Astrocyte (in vitro differentiated cells and primary cell): ENCODE measurements at regions not wholly inside any gene's neighbourhood (a gene's known extent, or its start where the extent isn't known, plus 50 kb on each side); places are given as distances from the start of the nearest gene placed in this dataset.
"Not testable (repeated sequence)": the region's sequence is repeated elsewhere in the genome, so short reads cannot be mapped to it uniquely, and the experiment has no call there.

Source experiments
- DNase-seq: peaks from one replicate; pipeline ENCODE4 v3.0.0-alpha.2; 2010; ENCODE audit warnings: low read depth
- FAIRE-seq: peaks from 2 replicates; lab custom pipeline; 2011; peaks lifted over from hg19 to GRCh38; lab: Jason Lieb, UNC
- H2AFZ ChIP-seq: 2 replicates; pipeline ENCODE4 v1.6.0; 2012; ENCODE audit warnings: low read depth, low read length, inconsistent platforms
- H3K27ac ChIP-seq: 2 replicates; pipeline ENCODE4 v1.5.1; 2011; ENCODE audit warnings: low read depth, low read length, inconsistent platforms
- H3K27me3 ChIP-seq: 2 replicates; pipeline ENCODE4 v1.6.0; 2011; ENCODE audit warnings: low read length, inconsistent platforms; ENCODE audit not compliant: insufficient read depth
- H3K36me3 ChIP-seq: 2 replicates; pipeline ENCODE4 v1.5.1; 2011; ENCODE audit warnings: low read length, inconsistent platforms; ENCODE audit not compliant: insufficient read depth
- H3K4me1 ChIP-seq: 2 replicates; pipeline ENCODE4 v1.5.1; 2011; ENCODE audit warnings: low read length, inconsistent platforms; ENCODE audit not compliant: insufficient read depth
- H3K4me2 ChIP-seq: 2 replicates; pipeline ENCODE4 v1.6.0; 2012; ENCODE audit warnings: low read length, inconsistent platforms
- H3K4me3 ChIP-seq: 2 replicates; pipeline ENCODE4 v1.5.1; 2011; ENCODE audit warnings: low read depth, mild to moderate bottlenecking, low read length, inconsistent platforms; ENCODE audit not compliant: insufficient read depth
- H3K79me2 ChIP-seq: 2 replicates; pipeline ENCODE4 v1.6.0; 2012; ENCODE audit warnings: mild to moderate bottlenecking, low read length, inconsistent platforms; ENCODE audit not compliant: insufficient read depth
- H3K9ac ChIP-seq: 2 replicates; pipeline ENCODE4 v1.6.0; 2012; ENCODE audit warnings: mild to moderate bottlenecking, low read length, inconsistent platforms
- H3K9me3 ChIP-seq: 2 replicates; pipeline ENCODE4 v1.5.1; 2012; ENCODE audit warnings: low read depth, mild to moderate bottlenecking, low read length, inconsistent platforms; ENCODE audit not compliant: insufficient read depth
- H4K20me1 ChIP-seq: 2 replicates; pipeline ENCODE4 v1.6.0; 2012; ENCODE audit warnings: low read length, inconsistent platforms; ENCODE audit not compliant: insufficient read depth
- H3K27ac Mint-ChIP-seq: one replicate; pipeline ENCODE4 v1.8.0; 2021; ENCODE audit warnings: mild to moderate bottlenecking, mixed read lengths; ENCODE audit not compliant: unreplicated experiment
- H3K27me3 Mint-ChIP-seq: one replicate; pipeline ENCODE4 v1.8.0; 2021; ENCODE audit warnings: low read depth, mixed read lengths; ENCODE audit not compliant: unreplicated experiment
- H3K36me3 Mint-ChIP-seq: one replicate; pipeline ENCODE4 v1.8.0; 2021; ENCODE audit warnings: low read depth, mixed read lengths; ENCODE audit not compliant: unreplicated experiment
- H3K4me1 Mint-ChIP-seq: one replicate; pipeline ENCODE4 v1.8.0; 2021; ENCODE audit warnings: low read depth, mixed read lengths; ENCODE audit not compliant: unreplicated experiment
- H3K4me3 Mint-ChIP-seq: one replicate; pipeline ENCODE4 v1.8.0; 2021; ENCODE audit warnings: mild to moderate bottlenecking, moderate library complexity, mixed read lengths; ENCODE audit not compliant: unreplicated experiment
- H3K9me3 Mint-ChIP-seq: one replicate; pipeline ENCODE4 v1.8.0; 2021; ENCODE audit warnings: mild to moderate bottlenecking, mixed read lengths; ENCODE audit not compliant: unreplicated experiment
- EZH2 ChIP-seq: IDR thresholded peaks from 2 replicates; pipeline ENCODE4 v1.6.1; 2012; ENCODE audit warnings: mild to moderate bottlenecking, low read length, inconsistent platforms; ENCODE audit not compliant: insufficient read depth
- TF ChIP-seq, protein P1 (sequence below): IDR thresholded peaks from 2 replicates; pipeline ENCODE4 v1.5.1; 2011; ENCODE audit warnings: low read depth, mild to moderate bottlenecking, inconsistent platforms, low read length, moderate library complexity; ENCODE audit not compliant: insufficient read depth

DNA sequence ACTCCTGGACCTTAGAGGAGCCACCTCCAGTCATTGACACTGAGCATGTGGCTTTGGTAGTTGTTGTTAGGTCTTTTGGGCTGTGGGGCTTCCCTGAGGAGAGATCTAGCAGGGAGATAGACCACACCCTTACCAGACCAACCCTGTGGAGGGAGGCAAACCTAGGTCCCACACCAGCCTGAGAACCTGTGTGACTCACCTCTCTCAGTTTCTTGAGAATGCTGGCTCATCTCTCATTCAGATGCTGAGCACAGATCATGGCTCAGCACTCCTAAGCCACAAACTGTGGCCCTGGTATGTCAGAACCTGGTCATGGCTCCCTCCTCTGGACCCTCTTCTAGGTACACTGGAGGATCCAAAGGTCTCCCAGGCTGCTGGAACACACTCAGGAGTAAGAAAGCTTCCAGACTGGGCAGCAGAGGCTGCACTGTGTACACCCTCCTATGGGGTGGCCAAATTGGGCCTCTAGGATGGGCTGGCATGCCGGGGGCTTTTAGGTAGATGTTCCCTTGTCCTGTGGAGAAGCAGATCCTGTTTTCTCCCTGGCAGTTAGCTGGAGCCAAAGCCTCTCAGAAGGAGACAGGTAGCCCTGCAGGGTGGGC lies 1294.5 kb downstream of the KHDRBS2 start:
- TF ChIP-seq EZH2, result no peak
- TF ChIP-seq, protein P1, sequence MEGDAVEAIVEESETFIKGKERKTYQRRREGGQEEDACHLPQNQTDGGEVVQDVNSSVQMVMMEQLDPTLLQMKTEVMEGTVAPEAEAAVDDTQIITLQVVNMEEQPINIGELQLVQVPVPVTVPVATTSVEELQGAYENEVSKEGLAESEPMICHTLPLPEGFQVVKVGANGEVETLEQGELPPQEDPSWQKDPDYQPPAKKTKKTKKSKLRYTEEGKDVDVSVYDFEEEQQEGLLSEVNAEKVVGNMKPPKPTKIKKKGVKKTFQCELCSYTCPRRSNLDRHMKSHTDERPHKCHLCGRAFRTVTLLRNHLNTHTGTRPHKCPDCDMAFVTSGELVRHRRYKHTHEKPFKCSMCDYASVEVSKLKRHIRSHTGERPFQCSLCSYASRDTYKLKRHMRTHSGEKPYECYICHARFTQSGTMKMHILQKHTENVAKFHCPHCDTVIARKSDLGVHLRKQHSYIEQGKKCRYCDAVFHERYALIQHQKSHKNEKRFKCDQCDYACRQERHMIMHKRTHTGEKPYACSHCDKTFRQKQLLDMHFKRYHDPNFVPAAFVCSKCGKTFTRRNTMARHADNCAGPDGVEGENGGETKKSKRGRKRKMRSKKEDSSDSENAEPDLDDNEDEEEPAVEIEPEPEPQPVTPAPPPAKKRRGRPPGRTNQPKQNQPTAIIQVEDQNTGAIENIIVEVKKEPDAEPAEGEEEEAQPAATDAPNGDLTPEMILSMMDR, result no peak
- FAIRE-seq (no peak), DNase-seq (no peak)
- no peaks in the 10 kb centered on the region for H4K20me1 ChIP-seq
- no peaks in the 10 kb centered on the region for H3K36me3 ChIP-seq
- no peaks in the 10 kb centered on the region for H3K9me3 ChIP-seq
- Mint-ChIP-seq H3K4me3 (no peak overlapping the region), H3K9me3 (peaks cover 4% of the 10 kb centered on the region), H3K27me3 (no peaks in the 10 kb centered on the region), H3K27ac (no peak overlapping the region), H3K36me3 (no peaks in the 10 kb centered on the region), H3K4me1 (no peaks in the 10 kb centered on the region)
- no peaks in the 10 kb centered on the region for H3K79me2 ChIP-seq
- H3K4me1 ChIP-seq, result no peaks in the 10 kb centered on the region
- H3K27ac ChIP-seq, result no peak overlapping the region
- H2AFZ ChIP-seq, result no peak overlapping the region
- H3K4me2 ChIP-seq, result no peak overlapping the region
- no peak overlapping the region for H3K9ac ChIP-seq
- H3K4me3 ChIP-seq, result no peak overlapping the region
- no peaks in the 10 kb centered on the region for H3K27me3 ChIP-seq

DNA sequence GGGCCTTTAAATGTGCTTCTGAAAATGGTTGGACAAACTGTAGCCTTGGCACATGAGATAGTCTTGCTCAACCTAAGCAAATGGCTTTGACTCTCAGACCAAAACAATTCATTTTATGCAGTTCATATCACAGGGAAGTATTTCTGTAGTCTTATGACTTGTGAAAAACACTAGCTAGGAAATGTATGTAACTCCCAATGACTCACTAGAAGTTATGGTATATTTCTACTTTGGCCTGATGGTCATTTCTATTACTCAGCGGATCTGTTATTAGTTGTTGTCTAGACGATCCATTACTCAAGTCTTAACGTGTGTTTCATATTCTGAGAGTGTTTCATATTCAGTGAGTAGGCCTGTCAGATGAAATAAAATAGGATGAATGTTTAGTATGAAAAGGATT lies 1333.5 kb downstream of the KHDRBS2 start:
- H3K9ac ChIP-seq, result no peak overlapping the region
- H4K20me1 ChIP-seq, result no peaks in the 10 kb centered on the region
- no peak overlapping the region for H3K27ac ChIP-seq
- DNase-seq (no peak), FAIRE-seq (no peak)
- no peaks in the 10 kb centered on the region for H3K79me2 ChIP-seq
- no peak overlapping the region for H3K4me3 ChIP-seq
- Mint-ChIP-seq H3K36me3 (no peaks in the 10 kb centered on the region), H3K4me3 (no peak overlapping the region), H3K4me1 (peaks cover 6% of the 10 kb centered on the region), H3K27me3 (no peaks in the 10 kb centered on the region), H3K27ac (no peak overlapping the region), H3K9me3 (no peaks in the 10 kb centered on the region)
- TF ChIP-seq, protein P1, result no peak
- TF ChIP-seq EZH2, result no peak
- no peaks in the 10 kb centered on the region for H3K4me1 ChIP-seq
- H3K27me3 ChIP-seq, result no peaks in the 10 kb centered on the region
- no peaks in the 10 kb centered on the region for H3K9me3 ChIP-seq
- no peak overlapping the region for H2AFZ ChIP-seq
- H3K36me3 ChIP-seq, result no peaks in the 10 kb centered on the region
- no peak overlapping the region for H3K4me2 ChIP-seq

DNA sequence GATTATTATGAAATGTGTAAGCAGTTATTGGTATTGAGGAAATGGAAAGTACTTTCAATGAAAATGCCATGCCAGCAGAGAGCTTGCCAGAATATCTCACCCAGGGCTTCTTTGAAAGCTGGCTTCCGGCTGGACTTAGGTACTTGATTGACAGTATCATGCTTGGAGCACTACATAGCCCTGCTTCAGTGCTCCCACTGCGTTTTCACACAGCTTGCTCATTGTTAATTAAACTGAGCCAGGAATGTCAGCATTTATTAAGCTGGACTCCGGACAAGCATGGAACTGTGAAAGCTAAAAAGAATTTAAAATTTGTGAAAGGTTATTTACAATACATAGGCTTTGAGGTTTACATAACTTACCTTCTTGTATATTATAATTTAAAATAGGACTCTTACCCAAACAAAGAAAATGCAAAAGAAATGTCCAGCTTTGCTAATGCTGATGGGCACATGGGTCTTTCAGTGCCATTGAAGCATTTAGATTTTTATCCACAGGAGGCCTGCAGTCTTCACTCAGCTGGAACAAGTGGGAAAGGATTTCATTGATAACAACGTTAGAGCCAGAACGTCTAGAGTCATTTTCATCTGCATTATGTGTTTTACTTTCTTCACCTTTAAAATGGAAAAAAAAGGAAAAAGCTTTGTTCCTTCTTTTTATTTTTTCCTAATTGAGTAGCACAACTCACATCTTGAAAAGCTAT lies 1335.7 kb downstream of the KHDRBS2 start:
- H3K4me3 ChIP-seq, H3K27ac ChIP-seq, H3K36me3 Mint-ChIP-seq, H3K4me1 Mint-ChIP-seq, H3K9me3 ChIP-seq, H3K4me2 ChIP-seq, H3K27me3 ChIP-seq, H3K79me2 ChIP-seq, H3K9me3 Mint-ChIP-seq, H3K9ac ChIP-seq, H3K27me3 Mint-ChIP-seq, H4K20me1 ChIP-seq, H3K27ac Mint-ChIP-seq, H3K4me1 ChIP-seq, H3K36me3 ChIP-seq, H3K4me3 Mint-ChIP-seq, FAIRE-seq, DNase-seq, H2AFZ ChIP-seq: not testable (repeated sequence)

DNA sequence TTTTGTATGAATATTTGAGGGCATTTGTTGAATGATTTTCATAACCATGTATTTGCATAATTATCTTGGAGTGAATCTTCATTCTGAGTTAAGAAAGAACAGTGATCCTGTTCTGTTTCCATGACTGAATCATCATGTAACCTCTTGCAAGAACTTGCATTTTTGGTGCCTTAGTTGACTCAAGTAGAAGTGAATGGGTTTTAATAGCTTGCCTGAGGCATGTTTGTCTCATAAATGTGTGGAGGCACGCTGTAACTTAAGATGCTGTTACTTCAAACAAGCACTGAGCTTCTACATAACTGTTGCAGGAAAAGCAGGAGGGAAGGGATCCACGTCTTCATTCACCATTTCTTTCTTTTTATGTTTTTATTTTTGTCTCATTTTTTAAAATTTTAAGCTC lies 1338.6 kb downstream of the KHDRBS2 start:
- not testable (repeated sequence) for H3K36me3 ChIP-seq, H3K79me2 ChIP-seq, H3K9me3 Mint-ChIP-seq, H3K4me3 Mint-ChIP-seq, H3K27me3 Mint-ChIP-seq, H3K4me1 ChIP-seq, H4K20me1 ChIP-seq, H3K4me3 ChIP-seq, H2AFZ ChIP-seq, H3K4me1 Mint-ChIP-seq, H3K36me3 Mint-ChIP-seq, DNase-seq, H3K27ac ChIP-seq, FAIRE-seq, H3K27me3 ChIP-seq, H3K9me3 ChIP-seq, H3K4me2 ChIP-seq, H3K9ac ChIP-seq
- peak overlapping the region; percentile 79 for H3K27ac Mint-ChIP-seq
